HG02678 (cell line): ENCODE measurements at regions not wholly inside any gene's neighbourhood (a gene's known extent, or its start where the extent isn't known, plus 50 kb on each side); places are given as distances from the start of the nearest gene placed in this dataset.

Experiments
- ATAC-seq: cut with Tn5 transposase; IDR thresholded peaks from one replicate; pipeline ENCODE4 v1.9.1; 2021; ENCODE audit warnings: mild to moderate bottlenecking, moderate library complexity; ENCODE audit not compliant: unreplicated experiment

GRCh38 chr5:142479150-142479549 lies 154.3 kb upstream of the SPRY4 start:
- ATAC-seq, result no peak

- no peak for ATAC-seq
These were observed 153.3 kb upstream of the SPRY4 start for GRCh38 chr5:142478113-142478512.

GRCh38 chr5:142475102-142475513 lies 150.3 kb upstream of the SPRY4 start:
- no peak for ATAC-seq

- no peak for ATAC-seq
These were observed 149.7 kb upstream of the SPRY4 start for GRCh38 chr5:142474431-142475094.

GRCh38 chr5:142473038-142473437 lies 148.2 kb upstream of the SPRY4 start:
- ATAC-seq, result no peak

GRCh38 chr5:142472306-142472951 lies 147.6 kb upstream of the SPRY4 start:
- ATAC-seq, result no peak

GRCh38 chr5:142466195-142466971 lies 141.6 kb upstream of the SPRY4 start:
- ATAC-seq, result no peak

- ATAC-seq, result no peak
These were observed 140.7 kb upstream of the SPRY4 start for GRCh38 chr5:142465476-142465875.

- ATAC-seq, result no peak
These were observed 139.1 kb upstream of the SPRY4 start for GRCh38 chr5:142463904-142464303.

- no peak for ATAC-seq
These were observed 136.3 kb upstream of the SPRY4 start for GRCh38 chr5:142461028-142461590.

- no peak for ATAC-seq
These were observed 134.4 kb upstream of the SPRY4 start for GRCh38 chr5:142459209-142459608.

- ATAC-seq, result no peak
These were observed 131.0 kb upstream of the SPRY4 start for GRCh38 chr5:142455856-142456255.

- no peak for ATAC-seq
These were observed 129.1 kb upstream of the SPRY4 start for GRCh38 chr5:142453932-142454331.

- no peak for ATAC-seq
These were observed 125.6 kb upstream of the SPRY4 start for GRCh38 chr5:142450419-142450818.

- no peak for ATAC-seq
These were observed 123.1 kb upstream of the SPRY4 start for GRCh38 chr5:142447887-142448286.

- ATAC-seq, result no peak
These were observed 122.1 kb upstream of the SPRY4 start for GRCh38 chr5:142446960-142447279.

GRCh38 chr5:142446131-142446959 lies 121.5 kb upstream of the SPRY4 start:
- ATAC-seq, result no peak

- ATAC-seq, result no peak
These were observed 120.4 kb upstream of the SPRY4 start for GRCh38 chr5:142445266-142445665.

GRCh38 chr5:142441616-142442015 lies 116.8 kb upstream of the SPRY4 start:
- ATAC-seq, result no peak

GRCh38 chr5:142439207-142439860 lies 114.5 kb upstream of the SPRY4 start:
- ATAC-seq, result no peak
